ENCODE measurements at regions not wholly inside any gene's neighbourhood (a gene's known extent, or its start where the extent isn't known, plus 50 kb on each side); places are given as distances from the start of the nearest gene placed in this dataset.

DNA sequence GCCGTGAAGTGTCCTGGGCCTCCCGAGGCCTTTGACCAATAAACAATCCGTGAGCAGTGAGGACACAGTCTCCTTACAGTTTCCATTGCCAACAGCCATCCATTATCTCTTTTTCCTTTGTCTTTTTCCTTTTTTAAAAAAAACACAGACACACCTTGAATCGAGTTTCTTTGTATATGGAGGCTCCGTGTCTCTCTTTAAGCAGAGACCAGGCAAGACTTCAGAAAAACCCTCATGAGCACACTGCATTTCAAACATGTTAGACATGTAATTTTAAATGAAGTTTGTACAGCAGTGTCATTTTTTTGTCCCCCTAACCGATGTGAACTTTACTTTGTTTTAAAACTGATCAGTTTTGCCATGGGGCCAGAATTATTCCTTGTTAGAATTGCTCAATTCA is 111.1 kb downstream of the SPTSSA start:
- no peak for DNase-seq (ENCODE audit: low read depth in 3 of 3, low spot score in 1 of 3)

GRCh38 chr14:34348592-34348991 is 113.4 kb downstream of the SPTSSA start:
- no peak for DNase-seq (ENCODE audit: low read depth in 3 of 3, low spot score in 1 of 3)

GRCh38 chr14:34347683-34348082 is 114.4 kb downstream of the SPTSSA start:
- DNase-seq (ENCODE audit: low read depth in 3 of 3, low spot score in 1 of 3), result no peak

DNA sequence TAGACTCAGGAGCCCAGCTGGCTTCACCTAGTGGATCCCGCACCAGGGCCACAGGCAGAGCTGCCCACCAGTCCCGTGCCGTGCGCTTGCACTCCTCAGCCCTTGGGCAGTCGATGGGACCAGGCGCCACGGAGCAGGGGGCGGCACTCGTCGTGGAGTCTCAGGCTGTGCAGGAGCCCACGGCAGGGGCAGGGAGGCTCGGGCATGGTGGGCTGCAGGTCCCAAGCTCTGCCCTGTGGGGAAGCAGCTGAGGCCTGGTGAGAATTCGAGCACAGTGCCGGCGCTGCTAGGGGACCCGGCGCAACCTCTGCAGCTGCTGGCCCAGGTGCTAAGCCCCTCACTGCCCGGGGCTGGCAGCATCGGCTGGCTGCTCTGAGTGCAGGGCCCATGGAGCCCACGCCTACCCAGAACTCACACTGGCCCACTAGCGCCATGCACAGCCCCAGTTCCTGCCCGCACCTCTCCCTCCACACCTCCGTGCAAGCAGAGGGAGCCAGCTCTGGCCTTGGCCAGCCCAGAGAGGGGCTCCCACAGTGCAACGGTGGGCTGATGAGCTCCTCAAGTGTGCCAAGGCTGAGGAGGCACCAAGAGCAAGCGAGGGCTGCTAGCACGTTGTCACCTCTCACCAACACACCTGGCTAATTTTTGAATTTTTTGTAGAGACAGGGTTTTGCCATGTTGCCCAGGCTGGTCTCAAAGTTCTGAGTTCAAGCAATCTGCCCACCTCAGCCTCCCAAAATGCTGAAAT is 116.1 kb downstream of the SPTSSA start:
- DNase-seq (ENCODE audit: low read depth in 3 of 3, low spot score in 1 of 3), result no peak

GRCh38 chr14:34344318-34344717 is 117.7 kb downstream of the SPTSSA start:
- DNase-seq (ENCODE audit: low read depth in 3 of 3, low spot score in 1 of 3), result no peak

GRCh38 chr14:34340025-34340625 is 121.9 kb downstream of the SPTSSA start:
- DNase-seq (ENCODE audit: low read depth in 3 of 3, low spot score in 1 of 3), result no peak

DNA sequence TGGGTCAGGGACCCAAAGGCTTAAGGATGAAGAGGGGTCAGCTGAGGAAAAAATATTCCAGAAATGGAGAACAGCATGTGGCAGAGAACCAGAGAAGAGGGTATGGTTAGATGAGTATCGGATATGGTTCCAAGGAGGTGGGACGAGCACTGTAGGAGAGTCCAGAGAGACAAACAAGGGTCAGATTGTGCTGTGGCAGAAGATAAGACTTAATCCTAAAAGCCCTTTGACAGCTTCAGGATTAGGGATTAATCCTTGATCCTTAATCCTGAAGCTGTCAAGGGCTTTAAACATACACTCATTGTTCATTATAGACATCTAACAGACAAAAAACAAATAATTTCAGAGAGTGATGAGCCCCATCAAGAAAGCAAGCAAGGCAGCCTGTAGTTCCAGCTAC is 124.0 kb downstream of the SPTSSA start:
- DNase-seq (ENCODE audit: low read depth in 3 of 3, low spot score in 1 of 3), result no peak

DNA sequence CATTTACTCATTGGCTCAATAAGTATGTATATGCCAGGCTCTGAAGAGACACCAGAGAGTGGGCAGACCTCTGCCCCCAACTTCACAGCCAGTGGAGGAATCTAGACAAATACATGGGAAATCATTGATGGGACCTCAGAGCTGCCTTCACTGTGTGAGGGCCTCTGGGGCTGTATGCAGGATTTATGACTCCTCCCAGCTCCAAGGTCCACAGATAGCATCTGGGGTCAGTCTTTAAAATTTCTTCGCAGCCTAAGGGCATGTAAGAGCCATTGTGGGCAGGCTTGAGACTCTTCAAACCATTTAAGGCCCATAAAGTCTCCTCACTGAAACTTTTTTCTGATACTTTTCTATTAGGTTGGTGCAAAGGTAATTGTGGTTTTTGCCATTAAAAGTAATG is 125.5 kb downstream of the SPTSSA start:
- DNase-seq (ENCODE audit: low read depth in 3 of 3, low spot score in 1 of 3), result no peak

DNA sequence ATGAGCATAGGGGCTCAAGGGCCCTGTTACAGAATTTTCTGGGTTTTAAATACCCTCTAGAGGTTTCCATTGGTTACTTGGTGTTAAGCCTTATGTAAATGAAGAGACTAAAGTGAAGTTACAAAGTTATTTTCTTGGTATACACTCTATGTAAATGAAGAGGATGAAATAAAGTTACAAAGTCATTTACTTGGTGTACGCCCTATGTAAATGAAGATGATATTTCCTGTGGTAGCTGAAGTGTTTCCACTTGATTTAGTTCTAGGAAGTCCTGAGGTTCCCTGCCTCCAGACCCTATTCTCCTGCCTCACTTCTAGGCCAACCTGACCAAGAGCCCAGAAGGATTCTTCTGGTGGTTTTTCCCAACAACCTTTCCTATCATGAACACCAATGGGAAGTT is 126.1 kb downstream of the SPTSSA start:
- DNase-seq (ENCODE audit: low read depth in 3 of 3, low spot score in 1 of 3), result no peak

- no peak for DNase-seq (ENCODE audit: low read depth in 3 of 3, low spot score in 1 of 3)
These were observed 127.7 kb downstream of the SPTSSA start for GRCh38 chr14:34334329-34334728.

GRCh38 chr14:34331728-34332623 is 130.1 kb downstream of the SPTSSA start:
- DNase-seq (ENCODE audit: low read depth in 3 of 3, low spot score in 1 of 3), result peak in 2 of 3 donors; percentile 24 to 46

GRCh38 chr14:34330846-34331245 is 131.2 kb downstream of the SPTSSA start:
- DNase-seq (ENCODE audit: low read depth in 3 of 3, low spot score in 1 of 3), result no peak

DNA sequence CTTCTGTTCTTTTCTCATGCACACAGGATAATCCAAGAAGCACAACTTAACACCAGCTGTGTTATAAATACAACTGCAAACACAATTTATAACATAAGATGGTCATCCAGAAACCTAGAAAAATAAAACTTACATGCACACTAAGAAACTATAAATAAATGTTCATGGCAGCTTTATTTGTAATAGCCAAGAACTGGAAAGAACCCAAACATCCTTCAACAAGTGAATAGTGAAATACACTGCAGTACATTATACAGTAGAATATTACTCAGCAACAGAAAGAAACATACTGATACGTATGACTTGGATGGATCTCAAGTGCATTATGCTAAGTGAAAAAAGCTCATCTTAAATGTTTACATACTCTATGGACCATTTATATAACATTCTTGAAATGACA is 132.7 kb downstream of the SPTSSA start:
- DNase-seq (ENCODE audit: low read depth in 3 of 3, low spot score in 1 of 3), result no peak

- no peak for DNase-seq (ENCODE audit: low read depth in 3 of 3, low spot score in 1 of 3)
These were observed 133.9 kb downstream of the SPTSSA start for GRCh38 chr14:34328178-34328577.

- DNase-seq (ENCODE audit: low read depth in 3 of 3, low spot score in 1 of 3), result no peak
These were observed 136.5 kb downstream of the SPTSSA start for GRCh38 chr14:34325493-34325892.

GRCh38 chr14:34324363-34324795 is 137.7 kb downstream of the SPTSSA start:
- DNase-seq (ENCODE audit: low read depth in 3 of 3, low spot score in 1 of 3), result no peak

- DNase-seq (ENCODE audit: low read depth in 3 of 3, low spot score in 1 of 3), result peak; percentile 36 to 62 (median 38)
These were observed 139.1 kb downstream of the SPTSSA start for GRCh38 chr14:34322940-34323418.

GRCh38 chr14:34319140-34319539 is 142.9 kb downstream of the SPTSSA start:
- no peak for DNase-seq (ENCODE audit: low read depth in 3 of 3, low spot score in 1 of 3)

DNA sequence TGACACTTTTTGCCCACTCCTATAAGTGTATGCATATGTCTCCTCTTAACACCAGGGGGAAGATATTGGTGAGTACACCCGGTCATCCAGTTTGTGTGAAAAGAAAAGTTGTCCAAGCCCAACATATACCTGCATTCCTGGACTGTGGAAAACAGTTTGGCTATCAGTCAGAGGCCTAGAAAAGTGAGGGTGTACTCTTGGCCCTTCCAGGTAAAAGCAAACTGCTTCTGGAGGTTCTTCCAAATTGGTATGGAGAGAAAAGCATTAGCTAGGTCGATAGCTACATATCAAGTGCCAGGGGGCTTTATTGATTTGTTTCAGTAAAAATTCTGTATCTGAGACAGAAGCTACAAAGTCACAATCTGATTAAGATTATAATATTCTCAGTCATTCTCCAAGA is 144.0 kb downstream of the SPTSSA start:
- DNase-seq (ENCODE audit: low read depth in 3 of 3, low spot score in 1 of 3), result no peak

- no peak for DNase-seq (ENCODE audit: low read depth in 3 of 3, low spot score in 1 of 3)
These were observed 151.3 kb downstream of the SPTSSA start for GRCh38 chr14:34310724-34311123.

DNA sequence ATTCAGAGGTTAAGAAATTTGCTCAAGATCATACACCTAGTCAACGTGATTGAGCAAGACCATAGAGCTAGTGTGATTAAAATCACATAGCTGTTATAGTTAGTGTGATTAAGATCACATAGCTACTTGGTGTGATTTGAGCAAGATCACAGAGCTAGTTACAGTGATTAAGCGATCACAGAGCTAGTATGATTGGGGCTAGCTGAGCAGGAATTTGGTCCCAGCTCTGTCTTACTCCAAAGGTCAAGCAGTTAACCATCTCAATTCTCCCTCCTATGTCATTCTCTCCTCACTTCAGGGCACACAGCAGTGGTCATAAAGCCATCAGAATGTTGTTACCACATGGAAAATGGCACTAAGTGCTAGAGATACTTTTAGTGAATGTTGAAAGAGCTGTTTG is 158.2 kb downstream of the SPTSSA start:
- no peak for DNase-seq (ENCODE audit: low read depth in 3 of 3, low spot score in 1 of 3)

- DNase-seq (ENCODE audit: low read depth in 3 of 3, low spot score in 1 of 3), result no peak
These were observed 159.4 kb downstream of the SPTSSA start for GRCh38 chr14:34302654-34303053.
